Hypothalamus (tissue), 51 donors: ENCODE measurements at regions not wholly inside any gene's neighbourhood (a gene's known extent, or its start where the extent isn't known, plus 50 kb on each side); places are given as distances from the start of the nearest gene placed in this dataset.

Experiments used
- DNase-seq, 51 donors: peaks; one replicate each; lab custom pipeline; 2025; lab: John Stamatoyannopoulos, UW

- no peak for DNase-seq
These were observed 297.0 kb downstream of the SEC14L1 start for GRCh38 chr17:77437747-77438146.

- DNase-seq = no peak
These were observed 297.7 kb downstream of the SEC14L1 start for GRCh38 chr17:77438241-77439188.

GRCh38 chr17:77439189-77440018, 298.6 kb downstream of the SEC14L1 start:
- DNase-seq = no peak

GRCh38 chr17:77440560-77440981, 299.8 kb downstream of the SEC14L1 start:
- no peak for DNase-seq

- no peak for DNase-seq
These were observed 300.6 kb downstream of the SEC14L1 start for GRCh38 chr17:77441130-77441920.

- no peak for DNase-seq
These were observed 301.2 kb downstream of the SEC14L1 start for GRCh38 chr17:77441940-77442339.

GRCh38 chr17:77442976-77443747, 302.4 kb downstream of the SEC14L1 start:
- DNase-seq = no peak

GRCh38 chr17:77443748-77444260, 303.0 kb downstream of the SEC14L1 start:
- no peak for DNase-seq

- no peak for DNase-seq
These were observed 303.8 kb downstream of the SEC14L1 start for GRCh38 chr17:77444628-77444983.

- peak in 2 of 51 donors; percentile 26 to 68 for DNase-seq
These were observed 304.4 kb downstream of the SEC14L1 start for GRCh38 chr17:77444984-77445759.

GRCh38 chr17:77445760-77446532, 305.2 kb downstream of the SEC14L1 start:
- DNase-seq = no peak

GRCh38 chr17:77446940-77447634, 306.3 kb downstream of the SEC14L1 start:
- DNase-seq = no peak

GRCh38 chr17:77449373-77449907, 308.7 kb downstream of the SEC14L1 start:
- no peak for DNase-seq

GRCh38 chr17:77449908-77450741, 309.4 kb downstream of the SEC14L1 start:
- DNase-seq = peak in 43 of 51 donors; percentile 39 to 84 (median 71)

GRCh38 chr17:77450742-77451244, 310.0 kb downstream of the SEC14L1 start:
- DNase-seq = peak in 2 of 51 donors; percentile 43 to 60
